Panc1 (cell line): ENCODE measurements at regions not wholly inside any gene's neighbourhood (a gene's known extent, or its start where the extent isn't known, plus 50 kb on each side); places are given as distances from the start of the nearest gene placed in this dataset.

Experiments used
- ATAC-seq: fragments of 200-7000 bp; cut with Tn5 transposase; 2 replicates; pipeline ENCODE4 v1.9.1; 2020; ENCODE audit warnings: mild to moderate bottlenecking, moderate library complexity
- BruUV-seq: library from RNA; stranded (reverse); fragments of 400-500 nt; replicated peaks from 2 replicates; lab custom pipeline; 2021; lab: Mats Ljungman, UMichigan
- CTCF ChIA-PET: fragments of 300-600 bp; sonication (Branson Sonifier 250); formaldehyde crosslinking; loops from one replicate; lab custom pipeline; 2022; ENCODE audit warnings: antibody characterized with exemption; lab: Charles Lee
- POLR2A ChIA-PET: fragments of 300-600 bp; sonication (Branson Sonifier 250); formaldehyde crosslinking; loops from one replicate; lab custom pipeline; 2022; ENCODE audit warnings: antibody characterized with exemption; lab: Charles Lee
- DNase-seq: peaks from one replicate; pipeline ENCODE4 v3.0.0-alpha.2; 2010; ENCODE audit warnings: low read depth, low spot score
- H3K27ac ChIP-seq: 2 replicates; pipeline ENCODE4 v1.5.1; 2011; ENCODE audit warnings: mild to moderate bottlenecking, low read length, inconsistent platforms
- H3K27me3 ChIP-seq: fragments of 200-500 bp; sonication (Bioruptor generic); 2 replicates; pipeline ENCODE4 v1.6.0; 2014; ENCODE audit warnings: low read length, inconsistent platforms; ENCODE audit not compliant: control insufficient read depth, insufficient read depth
- H3K36me3 ChIP-seq: fragments of 200-500 bp; sonication (Bioruptor generic); 2 replicates; pipeline ENCODE4 v1.5.1; 2014; ENCODE audit warnings: inconsistent platforms, mild to moderate bottlenecking, low read length, moderate library complexity; ENCODE audit not compliant: control insufficient read depth, insufficient read depth
- H3K4me1 ChIP-seq: 2 replicates; pipeline ENCODE4 v1.5.1; 2011; ENCODE audit warnings: inconsistent platforms, mild to moderate bottlenecking, low read length, moderate library complexity; ENCODE audit not compliant: control insufficient read depth, insufficient read depth
- H3K4me3 ChIP-seq, 2 experiments: 2 replicates each; pipeline ENCODE4 v1.5.1; 2011 to 2012; ENCODE audit warnings: low read depth in 2 of 2, low read length in 2 of 2, mild to moderate bottlenecking in 2 of 2, inconsistent platforms in 1 of 2, moderate library complexity in 1 of 2
- H3K9me3 ChIP-seq: fragments of 200-500 bp; sonication (Bioruptor generic); 2 replicates; pipeline ENCODE4 v1.5.1; 2014; ENCODE audit warnings: low read depth, mild to moderate bottlenecking, inconsistent platforms, low read length, moderate library complexity; ENCODE audit not compliant: control insufficient read depth, insufficient read depth
- POLR2AphosphoS5 ChIP-seq: IDR thresholded peaks from 2 replicates; pipeline ENCODE4 v1.6.1; 2012; ENCODE audit warnings: mild to moderate bottlenecking, low read depth, low read length, moderate library complexity
- SIN3A ChIP-seq: IDR thresholded peaks from 2 replicates; pipeline ENCODE4 v1.6.1; 2012; ENCODE audit warnings: low read depth, mild to moderate bottlenecking, low read length, moderate library complexity, borderline replicate concordance; ENCODE audit not compliant: insufficient read depth
- TCF7L2 ChIP-seq: IDR thresholded peaks from 2 replicates; pipeline ENCODE4 v1.6.1; 2011; ENCODE audit warnings: mild to moderate bottlenecking, low read depth, low read length, inconsistent platforms
- in situ Hi-C: cut with HindIII; loops from 2 replicates; pipeline ENCODE4 v1.10.0; 2016; ENCODE audit warnings: low sequenced_read_pairs, low pct_unique_long_range_greater_than_20kb
- intact Hi-C: fragments of 100-400 bp; cut with micrococcal nuclease; formaldehyde crosslinking; loops from one replicate; pipeline ENCODE4 v1.10.0; 2022; ENCODE audit not compliant: unreplicated experiment
- TF ChIP-seq, protein P1 (sequence below): fragments of 450-650 bp; IDR thresholded peaks from 2 replicates; pipeline ENCODE4 v1.5.1; 2017; ENCODE audit warnings: mild to moderate bottlenecking
- TF ChIP-seq, protein P2 (sequence below), 2 experiments: IDR thresholded peaks; 2 replicates each; pipeline ENCODE4 v1.6.1; 2011 to 2012; ENCODE audit warnings: low read depth in 2 of 2, control low read depth in 1 of 2, low read length in 1 of 2, mild to moderate bottlenecking in 1 of 2, moderate library complexity in 1 of 2; ENCODE audit not compliant: insufficient read depth in 1 of 2

DNA sequence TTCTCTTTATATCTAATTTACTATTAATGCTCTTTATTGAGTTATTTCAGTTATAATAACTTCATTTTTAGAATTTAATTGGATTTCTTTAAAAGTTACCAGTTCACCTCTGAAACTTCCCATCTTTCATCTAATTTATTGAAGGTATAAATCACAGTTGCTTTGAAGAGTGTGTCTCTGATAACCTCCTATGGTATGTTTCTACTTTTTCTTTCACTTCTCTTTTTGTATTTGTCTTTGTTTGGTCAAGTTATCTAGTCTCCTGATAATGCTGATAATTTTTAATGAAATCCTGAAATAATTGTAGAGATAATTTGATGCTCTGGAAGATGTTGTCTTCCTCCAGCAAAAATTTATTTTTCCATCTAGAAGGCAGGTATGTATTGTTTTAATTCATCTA, 141.6 kb upstream of the NPY2R start:
- in situ Hi-C loops (no loop called here), intact Hi-C loops (no loop called here)
- H3K4me1 ChIP-seq: no peaks in the 10 kb centered on the region
- H3K4me3 ChIP-seq: no peak overlapping the region
- BruUV-seq: no TSS peak
- H3K27me3 ChIP-seq: no peaks in the 10 kb centered on the region
- TF ChIP-seq, protein P1, sequence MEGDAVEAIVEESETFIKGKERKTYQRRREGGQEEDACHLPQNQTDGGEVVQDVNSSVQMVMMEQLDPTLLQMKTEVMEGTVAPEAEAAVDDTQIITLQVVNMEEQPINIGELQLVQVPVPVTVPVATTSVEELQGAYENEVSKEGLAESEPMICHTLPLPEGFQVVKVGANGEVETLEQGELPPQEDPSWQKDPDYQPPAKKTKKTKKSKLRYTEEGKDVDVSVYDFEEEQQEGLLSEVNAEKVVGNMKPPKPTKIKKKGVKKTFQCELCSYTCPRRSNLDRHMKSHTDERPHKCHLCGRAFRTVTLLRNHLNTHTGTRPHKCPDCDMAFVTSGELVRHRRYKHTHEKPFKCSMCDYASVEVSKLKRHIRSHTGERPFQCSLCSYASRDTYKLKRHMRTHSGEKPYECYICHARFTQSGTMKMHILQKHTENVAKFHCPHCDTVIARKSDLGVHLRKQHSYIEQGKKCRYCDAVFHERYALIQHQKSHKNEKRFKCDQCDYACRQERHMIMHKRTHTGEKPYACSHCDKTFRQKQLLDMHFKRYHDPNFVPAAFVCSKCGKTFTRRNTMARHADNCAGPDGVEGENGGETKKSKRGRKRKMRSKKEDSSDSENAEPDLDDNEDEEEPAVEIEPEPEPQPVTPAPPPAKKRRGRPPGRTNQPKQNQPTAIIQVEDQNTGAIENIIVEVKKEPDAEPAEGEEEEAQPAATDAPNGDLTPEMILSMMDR: no peak
- TF ChIP-seq, protein P2, sequence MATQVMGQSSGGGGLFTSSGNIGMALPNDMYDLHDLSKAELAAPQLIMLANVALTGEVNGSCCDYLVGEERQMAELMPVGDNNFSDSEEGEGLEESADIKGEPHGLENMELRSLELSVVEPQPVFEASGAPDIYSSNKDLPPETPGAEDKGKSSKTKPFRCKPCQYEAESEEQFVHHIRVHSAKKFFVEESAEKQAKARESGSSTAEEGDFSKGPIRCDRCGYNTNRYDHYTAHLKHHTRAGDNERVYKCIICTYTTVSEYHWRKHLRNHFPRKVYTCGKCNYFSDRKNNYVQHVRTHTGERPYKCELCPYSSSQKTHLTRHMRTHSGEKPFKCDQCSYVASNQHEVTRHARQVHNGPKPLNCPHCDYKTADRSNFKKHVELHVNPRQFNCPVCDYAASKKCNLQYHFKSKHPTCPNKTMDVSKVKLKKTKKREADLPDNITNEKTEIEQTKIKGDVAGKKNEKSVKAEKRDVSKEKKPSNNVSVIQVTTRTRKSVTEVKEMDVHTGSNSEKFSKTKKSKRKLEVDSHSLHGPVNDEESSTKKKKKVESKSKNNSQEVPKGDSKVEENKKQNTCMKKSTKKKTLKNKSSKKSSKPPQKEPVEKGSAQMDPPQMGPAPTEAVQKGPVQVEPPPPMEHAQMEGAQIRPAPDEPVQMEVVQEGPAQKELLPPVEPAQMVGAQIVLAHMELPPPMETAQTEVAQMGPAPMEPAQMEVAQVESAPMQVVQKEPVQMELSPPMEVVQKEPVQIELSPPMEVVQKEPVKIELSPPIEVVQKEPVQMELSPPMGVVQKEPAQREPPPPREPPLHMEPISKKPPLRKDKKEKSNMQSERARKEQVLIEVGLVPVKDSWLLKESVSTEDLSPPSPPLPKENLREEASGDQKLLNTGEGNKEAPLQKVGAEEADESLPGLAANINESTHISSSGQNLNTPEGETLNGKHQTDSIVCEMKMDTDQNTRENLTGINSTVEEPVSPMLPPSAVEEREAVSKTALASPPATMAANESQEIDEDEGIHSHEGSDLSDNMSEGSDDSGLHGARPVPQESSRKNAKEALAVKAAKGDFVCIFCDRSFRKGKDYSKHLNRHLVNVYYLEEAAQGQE (IDR thresholded peaks at IDR 0.05; ENCODE audit: insufficient read depth in 1 of 2, low read depth in 2 of 2, low read length in 1 of 2): no peak
- TF ChIP-seq POLR2AphosphoS5: no peak
- TF ChIP-seq SIN3A: no peak
- no peak for TF ChIP-seq TCF7L2
- no peaks in the 10 kb centered on the region for H3K36me3 ChIP-seq
- ChIA-PET POLR2A (no interaction called here), CTCF (no interaction called here)
- ATAC-seq: no peak
- DNase-seq: no peak
- H3K9me3 ChIP-seq: no peaks in the 10 kb centered on the region
- no peak overlapping the region for H3K27ac ChIP-seq

DNA sequence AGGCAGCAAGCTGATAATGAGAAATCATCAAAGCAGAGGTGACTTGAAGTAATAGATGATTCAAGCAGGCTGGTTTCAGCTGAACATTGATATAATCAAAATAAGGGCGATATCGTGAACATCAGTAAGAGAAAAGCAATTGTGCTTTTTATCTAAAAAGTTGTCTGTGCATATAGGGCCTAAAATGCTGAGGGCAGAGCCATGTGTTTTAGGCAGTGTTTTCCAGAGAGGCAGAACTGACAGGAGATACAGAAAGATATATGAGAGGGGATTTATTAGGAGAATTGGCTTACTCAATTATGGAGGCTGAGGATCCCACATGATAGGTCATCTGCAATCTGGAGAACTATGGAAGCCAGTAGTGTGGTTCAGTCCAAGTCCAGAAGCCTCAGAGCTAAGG, 136.5 kb upstream of the NPY2R start:
- ChIA-PET POLR2A (no interaction called here), CTCF (no interaction called here)
- no peaks in the 10 kb centered on the region for H3K27me3 ChIP-seq
- H3K4me3 ChIP-seq: no peak overlapping the region
- no peak for DNase-seq
- no peaks in the 10 kb centered on the region for H3K36me3 ChIP-seq
- intact Hi-C loops: no loop called here
- H3K27ac ChIP-seq: no peak overlapping the region
- in situ Hi-C loops: no loop called here
- H3K4me1 ChIP-seq: no peaks in the 10 kb centered on the region
- TF ChIP-seq TCF7L2 (no peak), SIN3A (no peak)
- no TSS peak for BruUV-seq
- H3K9me3 ChIP-seq: no peaks in the 10 kb centered on the region
- no peak for ATAC-seq

DNA sequence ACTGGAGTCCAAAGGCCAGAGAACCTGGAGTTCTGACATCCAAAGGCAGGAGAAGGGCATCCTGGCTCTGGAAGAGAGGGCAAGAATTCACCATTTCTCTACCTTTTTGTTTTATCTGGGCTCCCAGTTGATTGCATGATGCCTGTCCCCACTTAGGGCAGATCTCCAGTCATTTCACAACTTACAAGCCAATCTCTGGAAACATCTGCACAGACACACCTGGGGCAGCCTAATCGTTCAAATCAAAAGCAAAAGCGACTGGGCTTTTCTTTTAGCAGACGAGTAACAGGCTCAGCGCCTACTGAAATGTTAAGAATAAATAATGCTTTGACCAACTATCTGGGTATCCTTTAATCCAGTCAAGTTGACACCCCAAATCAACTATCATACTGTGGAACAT, 136.0 kb upstream of the NPY2R start:
- ChIA-PET CTCF (no interaction called here), POLR2A (no interaction called here)
- no peak overlapping the region for H3K4me3 ChIP-seq
- H3K27ac ChIP-seq: no peak overlapping the region
- TF ChIP-seq POLR2AphosphoS5: no peak
- TF ChIP-seq TCF7L2: no peak
- TF ChIP-seq, protein P2 (IDR thresholded peaks at IDR 0.05; ENCODE audit: insufficient read depth in 1 of 2, low read depth in 2 of 2, low read length in 1 of 2): no peak
- TF ChIP-seq, protein P1: no peak
- TF ChIP-seq SIN3A: no peak
- in situ Hi-C loops (no loop called here), intact Hi-C loops (no loop called here)
- BruUV-seq: no TSS peak
- ATAC-seq (no peak), DNase-seq (no peak)
- H3K36me3 ChIP-seq: no peaks in the 10 kb centered on the region
- H3K9me3 ChIP-seq: no peaks in the 10 kb centered on the region
- no peaks in the 10 kb centered on the region for H3K4me1 ChIP-seq
- no peaks in the 10 kb centered on the region for H3K27me3 ChIP-seq
